ENCODE measurements at regions not wholly inside any gene's neighbourhood (a gene's known extent, or its start where the extent isn't known, plus 50 kb on each side); places are given as distances from the start of the nearest gene placed in this dataset.

- TF ChIP-seq POLR2A (IDR thresholded peaks at IDR 0.05; ENCODE audit: low read depth, low read length) (no peak), TAF1 (IDR thresholded peaks at IDR 0.05; ENCODE audit: borderline replicate concordance, low read depth, low read length) (no peak)
Measured at GRCh38 chr15:38088971-38089370, 154.5 kb downstream of the TMCO5A start.

Data from GM12892 (cell line).